ENCODE measurements at regions not wholly inside any gene's neighbourhood (a gene's known extent, or its start where the extent isn't known, plus 50 kb on each side); places are given as distances from the start of the nearest gene placed in this dataset.

GRCh38 chr21:26669215-26669764 is 96.2 kb upstream of the CYYR1 start:
- no peak for DNase-seq (ENCODE audit: low read depth)
- TF ChIP-seq CTCF (conservative IDR thresholded peaks at IDR 0.05; ENCODE audit: low read depth, low read length), result no peak
- no peak overlapping the region for H3K4me3 ChIP-seq (ENCODE audit: low read depth, low read length)

GRCh38 chr21:26659757-26660156 is 86.7 kb upstream of the CYYR1 start:
- DNase-seq (ENCODE audit: low read depth), result no peak
- TF ChIP-seq CTCF (conservative IDR thresholded peaks at IDR 0.05; ENCODE audit: low read depth, low read length), result no peak
- H3K4me3 ChIP-seq (ENCODE audit: low read depth, low read length), result no peak overlapping the region

GRCh38 chr21:26659182-26659581 is 86.1 kb upstream of the CYYR1 start:
- H3K4me3 ChIP-seq (ENCODE audit: low read depth, low read length), result no peak overlapping the region
- TF ChIP-seq CTCF (conservative IDR thresholded peaks at IDR 0.05; ENCODE audit: low read depth, low read length), result no peak
- DNase-seq (ENCODE audit: low read depth), result peak; percentile 1

- H3K4me3 ChIP-seq (ENCODE audit: low read depth, low read length), result no peak overlapping the region
- DNase-seq (ENCODE audit: low read depth), result no peak
- TF ChIP-seq CTCF (conservative IDR thresholded peaks at IDR 0.05; ENCODE audit: low read depth, low read length), result no peak
Observed at GRCh38 chr21:26655460-26655859, 82.4 kb upstream of the CYYR1 start.

GRCh38 chr21:26653430-26653829 is 80.3 kb upstream of the CYYR1 start:
- no peak for DNase-seq (ENCODE audit: low read depth)
- no peak overlapping the region for H3K4me3 ChIP-seq (ENCODE audit: low read depth, low read length)
- TF ChIP-seq CTCF (conservative IDR thresholded peaks at IDR 0.05; ENCODE audit: low read depth, low read length), result no peak

- TF ChIP-seq CTCF (conservative IDR thresholded peaks at IDR 0.05; ENCODE audit: low read depth, low read length), result no peak
- DNase-seq (ENCODE audit: low read depth), result no peak
- H3K4me3 ChIP-seq (ENCODE audit: low read depth, low read length), result no peak overlapping the region
Observed at GRCh38 chr21:26652854-26653253, 79.8 kb upstream of the CYYR1 start.

GRCh38 chr21:26641062-26641461 is 68.0 kb upstream of the CYYR1 start:
- no peak for TF ChIP-seq CTCF (conservative IDR thresholded peaks at IDR 0.05; ENCODE audit: low read depth, low read length)
- no peak overlapping the region for H3K4me3 ChIP-seq (ENCODE audit: low read depth, low read length)
- no peak for DNase-seq (ENCODE audit: low read depth)

All from choroid plexus epithelial cell (primary cell).